ENCODE measurements at regions not wholly inside any gene's neighbourhood (a gene's known extent, or its start where the extent isn't known, plus 50 kb on each side); places are given as distances from the start of the nearest gene placed in this dataset.

- TF ChIP-seq CTCF (IDR thresholded peaks at IDR 0.05) = no peak
- no peak for TF ChIP-seq POLR2A (IDR thresholded peaks at IDR 0.05)
These were observed 966.3 kb upstream of the POU3F3 start for GRCh38 chr2:103887625-103888024.
